ENCODE measurements at regions not wholly inside any gene's neighbourhood (a gene's known extent, or its start where the extent isn't known, plus 50 kb on each side); places are given as distances from the start of the nearest gene placed in this dataset.
A peak's percentile ranks its signal among the peaks of the same experiment; 100 is the strongest.

DNA sequence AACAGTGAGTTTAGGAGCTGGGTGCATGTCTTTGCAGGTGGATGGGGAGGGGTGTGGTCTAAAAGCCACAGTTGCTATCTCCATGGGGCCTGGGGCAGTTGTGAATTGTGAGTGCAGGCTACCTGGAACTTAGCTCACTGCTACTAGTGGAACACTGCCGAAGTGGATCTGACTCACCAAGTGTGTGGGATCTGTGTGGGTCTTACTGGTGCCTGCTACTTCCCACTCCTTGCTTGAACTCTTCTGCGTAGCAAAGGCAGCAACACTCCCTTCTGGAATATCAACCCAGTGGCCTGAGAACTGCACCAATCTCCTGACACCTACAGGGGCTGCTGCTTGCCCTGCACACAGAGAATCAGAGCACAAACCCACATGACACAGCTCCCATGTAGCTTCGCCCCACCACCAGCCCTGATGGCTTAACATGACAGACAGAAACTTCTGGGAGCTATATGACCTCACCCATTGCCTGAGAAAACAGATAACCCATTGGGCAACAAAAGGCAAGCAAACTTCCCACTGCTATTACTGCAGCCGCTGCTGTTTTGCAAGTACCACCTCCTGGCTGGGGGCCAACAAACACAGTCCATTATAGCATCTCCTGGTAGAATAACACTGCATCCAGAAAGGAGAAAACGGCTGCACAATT, 455.1 kb upstream of the DDX18 start:
- ATAC-seq, result peak; percentile 26; the same call in 1 of the 3 replicates

DNA sequence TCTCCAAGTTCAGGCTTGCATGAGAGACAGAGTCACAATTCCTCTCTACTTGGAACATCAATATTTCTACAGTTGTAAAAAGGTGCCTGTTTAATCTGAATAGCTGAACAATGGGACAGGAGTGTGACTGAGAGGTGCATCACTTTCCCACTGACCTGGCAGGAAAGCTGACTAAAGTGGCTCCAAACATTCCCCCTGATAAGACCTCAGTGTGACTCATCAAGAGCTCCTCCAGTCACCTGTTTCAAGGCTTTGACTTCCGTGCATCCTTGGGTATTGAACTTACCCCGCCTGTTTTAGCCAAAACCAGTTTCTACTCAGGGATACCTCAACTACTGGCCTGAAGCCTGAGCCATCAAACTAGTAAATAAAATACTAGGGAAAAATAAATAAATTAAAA, 453.9 kb upstream of the DDX18 start:
- no peak overlapping the region for H3K4me2 ChIP-seq
- no peak for ATAC-seq
- TF ChIP-seq, protein P1, sequence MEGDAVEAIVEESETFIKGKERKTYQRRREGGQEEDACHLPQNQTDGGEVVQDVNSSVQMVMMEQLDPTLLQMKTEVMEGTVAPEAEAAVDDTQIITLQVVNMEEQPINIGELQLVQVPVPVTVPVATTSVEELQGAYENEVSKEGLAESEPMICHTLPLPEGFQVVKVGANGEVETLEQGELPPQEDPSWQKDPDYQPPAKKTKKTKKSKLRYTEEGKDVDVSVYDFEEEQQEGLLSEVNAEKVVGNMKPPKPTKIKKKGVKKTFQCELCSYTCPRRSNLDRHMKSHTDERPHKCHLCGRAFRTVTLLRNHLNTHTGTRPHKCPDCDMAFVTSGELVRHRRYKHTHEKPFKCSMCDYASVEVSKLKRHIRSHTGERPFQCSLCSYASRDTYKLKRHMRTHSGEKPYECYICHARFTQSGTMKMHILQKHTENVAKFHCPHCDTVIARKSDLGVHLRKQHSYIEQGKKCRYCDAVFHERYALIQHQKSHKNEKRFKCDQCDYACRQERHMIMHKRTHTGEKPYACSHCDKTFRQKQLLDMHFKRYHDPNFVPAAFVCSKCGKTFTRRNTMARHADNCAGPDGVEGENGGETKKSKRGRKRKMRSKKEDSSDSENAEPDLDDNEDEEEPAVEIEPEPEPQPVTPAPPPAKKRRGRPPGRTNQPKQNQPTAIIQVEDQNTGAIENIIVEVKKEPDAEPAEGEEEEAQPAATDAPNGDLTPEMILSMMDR (conservative IDR thresholded peaks at IDR 0.05; ENCODE audit: low read depth in 2 of 2), result no peak
- TF ChIP-seq, protein P2, sequence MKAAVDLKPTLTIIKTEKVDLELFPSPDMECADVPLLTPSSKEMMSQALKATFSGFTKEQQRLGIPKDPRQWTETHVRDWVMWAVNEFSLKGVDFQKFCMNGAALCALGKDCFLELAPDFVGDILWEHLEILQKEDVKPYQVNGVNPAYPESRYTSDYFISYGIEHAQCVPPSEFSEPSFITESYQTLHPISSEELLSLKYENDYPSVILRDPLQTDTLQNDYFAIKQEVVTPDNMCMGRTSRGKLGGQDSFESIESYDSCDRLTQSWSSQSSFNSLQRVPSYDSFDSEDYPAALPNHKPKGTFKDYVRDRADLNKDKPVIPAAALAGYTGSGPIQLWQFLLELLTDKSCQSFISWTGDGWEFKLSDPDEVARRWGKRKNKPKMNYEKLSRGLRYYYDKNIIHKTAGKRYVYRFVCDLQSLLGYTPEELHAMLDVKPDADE (IDR thresholded peaks at IDR 0.05), result no peak
- TF ChIP-seq ZNF331 (CRISPR knock-in tag; IDR thresholded peaks at IDR 0.05; ENCODE audit: low read depth), result no peak
- TF ChIP-seq NANOG (IDR thresholded peaks at IDR 0.05; ENCODE audit: borderline replicate concordance), result no peak
- no peak for TF ChIP-seq CREB1 (CRISPR knock-in tag; IDR thresholded peaks at IDR 0.05; ENCODE audit: low read depth)
- TF ChIP-seq, protein P3, sequence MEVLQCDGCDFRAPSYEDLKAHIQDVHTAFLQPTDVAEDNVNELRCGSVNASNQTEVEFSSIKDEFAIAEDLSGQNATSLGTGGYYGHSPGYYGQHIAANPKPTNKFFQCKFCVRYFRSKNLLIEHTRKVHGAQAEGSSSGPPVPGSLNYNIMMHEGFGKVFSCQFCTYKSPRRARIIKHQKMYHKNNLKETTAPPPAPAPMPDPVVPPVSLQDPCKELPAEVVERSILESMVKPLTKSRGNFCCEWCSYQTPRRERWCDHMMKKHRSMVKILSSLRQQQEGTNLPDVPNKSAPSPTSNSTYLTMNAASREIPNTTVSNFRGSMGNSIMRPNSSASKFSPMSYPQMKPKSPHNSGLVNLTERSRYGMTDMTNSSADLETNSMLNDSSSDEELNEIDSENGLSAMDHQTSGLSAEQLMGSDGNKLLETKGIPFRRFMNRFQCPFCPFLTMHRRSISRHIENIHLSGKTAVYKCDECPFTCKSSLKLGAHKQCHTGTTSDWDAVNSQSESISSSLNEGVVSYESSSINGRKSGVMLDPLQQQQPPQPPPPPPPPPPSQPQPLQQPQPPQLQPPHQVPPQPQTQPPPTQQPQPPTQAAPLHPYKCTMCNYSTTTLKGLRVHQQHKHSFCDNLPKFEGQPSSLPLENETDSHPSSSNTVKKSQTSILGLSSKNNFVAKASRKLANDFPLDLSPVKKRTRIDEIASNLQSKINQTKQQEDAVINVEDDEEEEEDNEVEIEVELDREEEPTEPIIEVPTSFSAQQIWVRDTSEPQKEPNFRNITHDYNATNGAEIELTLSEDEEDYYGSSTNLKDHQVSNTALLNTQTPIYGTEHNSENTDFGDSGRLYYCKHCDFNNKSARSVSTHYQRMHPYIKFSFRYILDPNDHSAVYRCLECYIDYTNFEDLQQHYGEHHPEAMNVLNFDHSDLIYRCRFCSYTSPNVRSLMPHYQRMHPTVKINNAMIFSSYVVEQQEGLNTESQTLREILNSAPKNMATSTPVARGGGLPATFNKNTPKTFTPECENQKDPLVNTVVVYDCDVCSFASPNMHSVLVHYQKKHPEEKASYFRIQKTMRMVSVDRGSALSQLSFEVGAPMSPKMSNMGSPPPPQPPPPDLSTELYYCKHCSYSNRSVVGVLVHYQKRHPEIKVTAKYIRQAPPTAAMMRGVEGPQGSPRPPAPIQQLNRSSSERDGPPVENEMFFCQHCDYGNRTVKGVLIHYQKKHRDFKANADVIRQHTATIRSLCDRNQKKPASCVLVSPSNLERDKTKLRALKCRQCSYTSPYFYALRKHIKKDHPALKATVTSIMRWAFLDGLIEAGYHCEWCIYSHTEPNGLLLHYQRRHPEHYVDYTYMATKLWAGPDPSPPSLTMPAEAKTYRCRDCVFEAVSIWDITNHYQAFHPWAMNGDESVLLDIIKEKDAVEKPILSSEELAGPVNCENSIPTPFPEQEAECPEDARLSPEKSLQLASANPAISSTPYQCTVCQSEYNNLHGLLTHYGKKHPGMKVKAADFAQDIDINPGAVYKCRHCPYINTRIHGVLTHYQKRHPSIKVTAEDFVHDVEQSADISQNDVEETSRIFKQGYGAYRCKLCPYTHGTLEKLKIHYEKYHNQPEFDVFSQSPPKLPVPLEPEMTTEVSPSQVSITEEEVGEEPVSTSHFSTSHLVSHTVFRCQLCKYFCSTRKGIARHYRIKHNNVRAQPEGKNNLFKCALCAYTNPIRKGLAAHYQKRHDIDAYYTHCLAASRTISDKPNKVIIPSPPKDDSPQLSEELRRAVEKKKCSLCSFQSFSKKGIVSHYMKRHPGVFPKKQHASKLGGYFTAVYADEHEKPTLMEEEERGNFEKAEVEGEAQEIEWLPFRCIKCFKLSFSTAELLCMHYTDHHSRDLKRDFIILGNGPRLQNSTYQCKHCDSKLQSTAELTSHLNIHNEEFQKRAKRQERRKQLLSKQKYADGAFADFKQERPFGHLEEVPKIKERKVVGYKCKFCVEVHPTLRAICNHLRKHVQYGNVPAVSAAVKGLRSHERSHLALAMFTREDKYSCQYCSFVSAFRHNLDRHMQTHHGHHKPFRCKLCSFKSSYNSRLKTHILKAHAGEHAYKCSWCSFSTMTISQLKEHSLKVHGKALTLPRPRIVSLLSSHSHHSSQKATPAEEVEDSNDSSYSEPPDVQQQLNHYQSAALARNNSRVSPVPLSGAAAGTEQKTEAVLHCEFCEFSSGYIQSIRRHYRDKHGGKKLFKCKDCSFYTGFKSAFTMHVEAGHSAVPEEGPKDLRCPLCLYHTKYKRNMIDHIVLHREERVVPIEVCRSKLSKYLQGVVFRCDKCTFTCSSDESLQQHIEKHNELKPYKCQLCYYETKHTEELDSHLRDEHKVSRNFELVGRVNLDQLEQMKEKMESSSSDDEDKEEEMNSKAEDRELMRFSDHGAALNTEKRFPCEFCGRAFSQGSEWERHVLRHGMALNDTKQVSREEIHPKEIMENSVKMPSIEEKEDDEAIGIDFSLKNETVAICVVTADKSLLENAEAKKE (CRISPR knock-in tag; IDR thresholded peaks at IDR 0.05), result no peak
- no peak for TF ChIP-seq STAT1 (IDR thresholded peaks at IDR 0.05; ENCODE audit: unreplicated experiment)

More for the DNA sequence above, 455.1 kb upstream of the DDX18 start:
- H3K79me2 ChIP-seq (replicated peaks; ENCODE audit: insufficient read depth), result no peaks in the 10 kb centered on the region
- H3K4me2 ChIP-seq, result no peak overlapping the region
- Mint-ChIP-seq H3K36me3 (ENCODE audit: low read depth) (no peaks in the 10 kb centered on the region), H3K4me1 (peaks cover 1% of the 10 kb centered on the region; the same call in 1 of the 3 replicates), H3K9me3 (no peaks in the 10 kb centered on the region), H3K27ac (no peak overlapping the region), H3K4me3 (no peak overlapping the region), H3K27me3 (ENCODE audit: insufficient read depth, low read depth, poor library complexity) (no peaks in the 10 kb centered on the region)
- no peak overlapping the region for H3K4me3 ChIP-seq
- no peaks in the 10 kb centered on the region for H4K20me1 ChIP-seq (replicated peaks; ENCODE audit: insufficient read depth)
- H3K27me3 ChIP-seq (ENCODE audit: insufficient read depth), result no peaks in the 10 kb centered on the region
- no peak overlapping the region for H2AFZ ChIP-seq
- peak; percentile 6 for DNase-seq (ENCODE audit: low spot score)
- H3K36me3 ChIP-seq (ENCODE audit: insufficient read depth), result no peaks in the 10 kb centered on the region
- H3K9me2 ChIP-seq (ENCODE audit: insufficient read depth), result no peaks in the 10 kb centered on the region
- TF ChIP-seq, protein P1 (conservative IDR thresholded peaks at IDR 0.05; ENCODE audit: low read depth in 2 of 2), result peak in 1 of 2 experiments; percentile 32; a peak in 2 of 4 replicates
- TF ChIP-seq ZNF331 (CRISPR knock-in tag; IDR thresholded peaks at IDR 0.05; ENCODE audit: low read depth), result no peak
- H3K27ac ChIP-seq (ENCODE audit: low read depth), result no peak overlapping the region
- H3F3A ChIP-seq (replicated peaks; ENCODE audit: low read depth), result no peaks in the 10 kb centered on the region
- no peaks in the 10 kb centered on the region for H3K4me1 ChIP-seq (ENCODE audit: insufficient read depth)

More for the DNA sequence above, 453.9 kb upstream of the DDX18 start:
- Mint-ChIP-seq H3K36me3 (ENCODE audit: low read depth) (no peaks in the 10 kb centered on the region), H3K9me3 (peaks cover 3% of the 10 kb centered on the region; the same call in 2 of the 3 replicates), H3K4me1 (no peaks in the 10 kb centered on the region), H3K27me3 (ENCODE audit: insufficient read depth, low read depth, poor library complexity) (no peaks in the 10 kb centered on the region), H3K27ac (no peak overlapping the region), H3K4me3 (no peak overlapping the region)
- H3K4me3 ChIP-seq, result no peak overlapping the region
- H3K27me3 ChIP-seq (ENCODE audit: insufficient read depth), result no peaks in the 10 kb centered on the region
- no peak overlapping the region for H3K27ac ChIP-seq (ENCODE audit: low read depth)
- H3K36me3 ChIP-seq (ENCODE audit: insufficient read depth), result no peaks in the 10 kb centered on the region
- H3K9me2 ChIP-seq (ENCODE audit: insufficient read depth), result no peaks in the 10 kb centered on the region
- H2AFZ ChIP-seq, result no peak overlapping the region
- no peak for DNase-seq (ENCODE audit: low spot score)
- H4K20me1 ChIP-seq (replicated peaks; ENCODE audit: insufficient read depth), result no peaks in the 10 kb centered on the region
- no peaks in the 10 kb centered on the region for H3K79me2 ChIP-seq (replicated peaks; ENCODE audit: insufficient read depth)
- no peaks in the 10 kb centered on the region for H3K4me1 ChIP-seq (ENCODE audit: insufficient read depth)
- no peaks in the 10 kb centered on the region for H3F3A ChIP-seq (replicated peaks; ENCODE audit: low read depth)
